Myocyte (in vitro differentiated cells): ENCODE measurements at regions not wholly inside any gene's neighbourhood (a gene's known extent, or its start where the extent isn't known, plus 50 kb on each side); places are given as distances from the start of the nearest gene placed in this dataset.

Experiments used
- DNase-seq: peaks from one replicate; pipeline ENCODE4 v3.0.0-alpha.2; 2012; ENCODE audit warnings: low read depth

- DNase-seq, result no peak
These were observed 713.1 kb downstream of the HDGFL1 start for GRCh38 chr6:23282252-23283021.

- no peak for DNase-seq
These were observed 724.3 kb downstream of the HDGFL1 start for GRCh38 chr6:23293653-23294052.

- DNase-seq, result peak; percentile 9
These were observed 732.2 kb downstream of the HDGFL1 start for GRCh38 chr6:23301556-23301955.

GRCh38 chr6:23302514-23302913 lies 733.1 kb downstream of the HDGFL1 start:
- no peak for DNase-seq

- DNase-seq, result no peak
These were observed 736.1 kb downstream of the HDGFL1 start for GRCh38 chr6:23305325-23305943.

- DNase-seq, result no peak
These were observed 737.0 kb downstream of the HDGFL1 start for GRCh38 chr6:23306251-23306950.

- DNase-seq, result no peak
These were observed 738.1 kb downstream of the HDGFL1 start for GRCh38 chr6:23307516-23307915.

GRCh38 chr6:23308166-23308565 lies 738.8 kb downstream of the HDGFL1 start:
- DNase-seq, result no peak

GRCh38 chr6:23311211-23311610 lies 741.8 kb downstream of the HDGFL1 start:
- no peak for DNase-seq

GRCh38 chr6:23316131-23316530 lies 746.8 kb downstream of the HDGFL1 start:
- no peak for DNase-seq

GRCh38 chr6:23316931-23317330 lies 747.6 kb downstream of the HDGFL1 start:
- no peak for DNase-seq

- DNase-seq, result no peak
These were observed 750.2 kb downstream of the HDGFL1 start for GRCh38 chr6:23319582-23319981.

- DNase-seq, result no peak
These were observed 751.2 kb downstream of the HDGFL1 start for GRCh38 chr6:23320471-23321015.

GRCh38 chr6:23323897-23324296 lies 754.5 kb downstream of the HDGFL1 start:
- no peak for DNase-seq

GRCh38 chr6:23325065-23325464 lies 755.7 kb downstream of the HDGFL1 start:
- peak; percentile 41 for DNase-seq

- no peak for DNase-seq
These were observed 758.3 kb downstream of the HDGFL1 start for GRCh38 chr6:23327621-23328020.

GRCh38 chr6:23329086-23329485 lies 759.7 kb downstream of the HDGFL1 start:
- DNase-seq, result peak; percentile 3

GRCh38 chr6:23330632-23331031 lies 761.3 kb downstream of the HDGFL1 start:
- DNase-seq, result no peak

GRCh38 chr6:23334360-23334759 lies 765.0 kb downstream of the HDGFL1 start:
- DNase-seq, result no peak

- DNase-seq, result no peak
These were observed 766.5 kb downstream of the HDGFL1 start for GRCh38 chr6:23335894-23336293.

- DNase-seq, result no peak
These were observed 769.9 kb downstream of the HDGFL1 start for GRCh38 chr6:23339268-23339667.

GRCh38 chr6:23340271-23340670 lies 770.9 kb downstream of the HDGFL1 start:
- DNase-seq, result no peak
